Dendritic cell treated with granulocyte-macrophage colony-stimulating factor and Interleukin-4, amounts not matched to agents 40 ng/mL and 50 ng/mL, for 4 days (primary cell): ENCODE measurements at regions not wholly inside any gene's neighbourhood (a gene's known extent, or its start where the extent isn't known, plus 50 kb on each side); places are given as distances from the start of the nearest gene placed in this dataset.

ENCODE experiments used
- H3K27ac Mint-ChIP-seq: one replicate; pipeline ENCODE4 v1.8.0; 2022; ENCODE audit warnings: mild to moderate bottlenecking, mixed read lengths
- H3K27me3 Mint-ChIP-seq: one replicate; pipeline ENCODE4 v1.8.0; 2022; ENCODE audit warnings: mild to moderate bottlenecking, mixed read lengths
- H3K36me3 Mint-ChIP-seq: one replicate; pipeline ENCODE4 v1.8.0; 2022; ENCODE audit warnings: low read depth, mixed read lengths
- H3K4me1 Mint-ChIP-seq: one replicate; pipeline ENCODE4 v1.8.0; 2022; ENCODE audit warnings: low read depth, mixed read lengths
- H3K4me3 Mint-ChIP-seq: one replicate; pipeline ENCODE4 v1.8.0; 2022; ENCODE audit warnings: mild to moderate bottlenecking, moderate library complexity, mixed read lengths
- H3K9me3 Mint-ChIP-seq: one replicate; pipeline ENCODE4 v1.8.0; 2022; ENCODE audit warnings: mixed read lengths
- intact Hi-C: fragments of 100-400 bp; cut with micrococcal nuclease; formaldehyde crosslinking; loops from one replicate; pipeline ENCODE4 v1.15.0; 2022

DNA sequence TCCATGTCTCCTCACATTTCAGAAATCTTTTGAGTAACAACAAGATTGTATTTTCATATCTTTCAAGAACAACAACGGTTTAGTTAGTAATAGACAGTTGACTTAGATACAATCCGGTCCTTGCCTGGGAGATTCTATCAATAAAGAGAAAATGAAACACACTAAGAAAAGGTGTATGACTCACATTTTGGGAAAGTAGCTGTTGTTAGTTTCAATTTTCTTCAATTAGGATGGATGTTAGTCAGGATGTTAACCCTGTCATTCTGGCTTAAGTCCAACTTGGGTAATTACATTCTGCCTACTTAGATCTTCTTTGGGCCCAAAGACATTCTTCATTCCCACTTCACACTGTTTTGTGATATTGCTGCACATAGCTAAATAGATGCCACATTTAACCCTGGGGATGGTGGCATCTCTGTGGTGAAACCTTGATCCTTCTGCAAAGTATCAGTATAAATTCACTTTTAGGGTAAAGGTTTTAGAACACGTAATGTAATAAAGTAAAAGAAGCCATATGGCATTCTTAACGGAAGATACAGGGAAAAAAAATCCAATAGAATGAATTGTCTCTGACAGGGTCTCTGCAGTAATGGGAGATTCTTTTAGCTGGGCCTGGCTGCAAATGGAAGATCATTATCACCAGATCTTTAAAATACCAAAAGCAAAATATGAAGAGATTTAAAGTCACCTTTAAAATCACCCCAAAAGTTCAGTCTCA is 365.5 kb downstream of the FIGN start:
- intact Hi-C loops, result no loop called here
- Mint-ChIP-seq H3K9me3 (peaks cover 3% of the 10 kb centered on the region), H3K4me3 (no peak overlapping the region), H3K27ac (no peak overlapping the region), H3K4me1 (no peaks in the 10 kb centered on the region), H3K36me3 (no peaks in the 10 kb centered on the region), H3K27me3 (no peaks in the 10 kb centered on the region)

DNA sequence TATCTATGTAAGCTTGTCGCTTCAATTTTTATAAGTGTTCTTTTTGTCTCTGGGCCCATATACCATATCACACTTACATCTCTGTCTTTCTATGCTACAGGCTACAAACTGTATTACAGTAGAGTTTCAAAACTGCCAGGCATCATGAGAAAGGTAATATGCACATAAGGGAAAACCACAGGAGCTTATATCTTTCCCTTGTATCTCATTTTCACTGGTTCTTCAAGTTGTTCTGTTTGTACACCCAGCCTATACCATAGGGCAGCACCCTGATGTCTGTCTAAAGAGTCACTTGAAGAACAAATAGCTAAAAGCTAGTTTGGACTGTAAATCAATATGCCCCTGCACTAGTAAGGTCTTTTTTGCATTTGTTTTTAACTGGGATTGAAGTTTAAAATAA is 366.7 kb downstream of the FIGN start:
- H3K27ac Mint-ChIP-seq, result no peak overlapping the region
- H3K9me3 Mint-ChIP-seq, result peaks cover 11% of the 10 kb centered on the region
- intact Hi-C loops, result no loop called here
- H3K27me3 Mint-ChIP-seq, result no peaks in the 10 kb centered on the region
- no peaks in the 10 kb centered on the region for H3K36me3 Mint-ChIP-seq
- H3K4me1 Mint-ChIP-seq, result no peaks in the 10 kb centered on the region
- H3K4me3 Mint-ChIP-seq, result no peak overlapping the region

DNA sequence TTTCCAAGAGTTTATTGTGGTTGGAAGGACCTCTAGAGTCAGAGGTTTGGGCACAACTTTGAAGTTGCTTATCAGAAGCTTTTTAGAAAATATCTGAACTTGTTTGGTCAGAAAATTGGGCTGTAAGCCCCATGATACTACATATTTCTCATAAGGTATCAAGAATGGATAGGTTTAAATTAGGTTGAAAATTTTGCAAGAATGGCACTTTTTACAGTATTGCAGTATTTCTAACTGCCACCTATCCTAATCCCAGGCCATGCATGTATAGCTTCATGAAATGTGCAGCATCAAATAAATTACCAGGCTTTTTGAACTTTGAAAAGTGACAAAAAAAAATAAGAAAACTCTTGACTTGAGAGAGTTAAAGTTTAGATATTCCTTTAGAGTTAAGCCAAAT is 367.2 kb downstream of the FIGN start:
- Mint-ChIP-seq H3K27ac (no peak overlapping the region), H3K9me3 (peaks cover 11% of the 10 kb centered on the region), H3K36me3 (no peaks in the 10 kb centered on the region), H3K4me3 (no peak overlapping the region), H3K27me3 (no peaks in the 10 kb centered on the region), H3K4me1 (no peaks in the 10 kb centered on the region)
- intact Hi-C loops, result no loop called here

GRCh38 chr2:163367825-163368582 is 367.8 kb downstream of the FIGN start:
- no peaks in the 10 kb centered on the region for H3K27me3 Mint-ChIP-seq
- H3K27ac Mint-ChIP-seq, result no peak overlapping the region
- intact Hi-C loops, result no loop called here
- no peaks in the 10 kb centered on the region for H3K4me1 Mint-ChIP-seq
- peaks cover 11% of the 10 kb centered on the region for H3K9me3 Mint-ChIP-seq
- H3K36me3 Mint-ChIP-seq, result no peaks in the 10 kb centered on the region
- no peak overlapping the region for H3K4me3 Mint-ChIP-seq

DNA sequence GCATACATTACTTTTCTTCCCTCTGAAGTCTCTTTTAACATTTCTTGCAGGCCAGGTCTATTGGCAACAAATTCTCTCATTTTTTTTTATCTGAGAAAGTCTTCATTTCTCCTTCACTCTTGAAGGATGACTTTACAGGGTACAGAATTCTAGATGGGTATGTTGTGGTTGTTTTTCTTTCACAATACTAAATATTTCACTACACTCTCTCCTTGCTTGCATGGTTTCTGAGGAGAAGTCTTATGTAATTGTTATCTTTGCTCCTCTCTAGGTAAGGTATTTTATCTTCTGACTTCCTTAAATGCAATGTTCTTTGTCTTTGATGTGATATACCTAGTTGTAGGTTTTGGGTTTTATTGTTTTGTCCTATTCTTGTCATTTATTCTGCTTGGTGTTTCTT is 371.1 kb downstream of the FIGN start:
- intact Hi-C loops, result no loop called here
- Mint-ChIP-seq H3K27me3 (no peaks in the 10 kb centered on the region), H3K4me3 (no peak overlapping the region), H3K9me3 (peaks cover 11% of the 10 kb centered on the region), H3K36me3 (no peaks in the 10 kb centered on the region), H3K27ac (no peak overlapping the region), H3K4me1 (no peaks in the 10 kb centered on the region)

DNA sequence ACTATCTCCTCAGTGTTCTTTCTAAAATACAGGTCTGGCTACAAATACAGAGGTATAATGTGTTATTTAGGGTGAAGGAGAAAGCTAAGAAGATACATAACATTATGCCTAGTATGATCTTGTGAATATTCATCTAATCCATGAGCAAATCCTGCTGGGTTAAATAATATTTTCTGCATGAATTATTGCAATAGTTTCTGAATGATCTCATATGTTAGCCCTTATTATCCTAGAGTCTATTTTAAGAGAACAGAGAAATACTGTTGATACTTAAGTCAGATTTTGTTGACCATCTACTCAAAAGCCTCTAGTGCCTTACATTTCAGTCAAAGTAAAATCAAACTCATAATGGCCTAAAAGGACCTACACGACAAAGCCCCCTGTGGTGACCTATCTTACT is 382.3 kb downstream of the FIGN start:
- H3K4me1 Mint-ChIP-seq, result peaks cover 6% of the 10 kb centered on the region
- no peaks in the 10 kb centered on the region for H3K36me3 Mint-ChIP-seq
- no peak overlapping the region for H3K4me3 Mint-ChIP-seq
- intact Hi-C loops, result no loop called here
- H3K27me3 Mint-ChIP-seq, result no peaks in the 10 kb centered on the region
- H3K27ac Mint-ChIP-seq, result no peak overlapping the region
- no peaks in the 10 kb centered on the region for H3K9me3 Mint-ChIP-seq

DNA sequence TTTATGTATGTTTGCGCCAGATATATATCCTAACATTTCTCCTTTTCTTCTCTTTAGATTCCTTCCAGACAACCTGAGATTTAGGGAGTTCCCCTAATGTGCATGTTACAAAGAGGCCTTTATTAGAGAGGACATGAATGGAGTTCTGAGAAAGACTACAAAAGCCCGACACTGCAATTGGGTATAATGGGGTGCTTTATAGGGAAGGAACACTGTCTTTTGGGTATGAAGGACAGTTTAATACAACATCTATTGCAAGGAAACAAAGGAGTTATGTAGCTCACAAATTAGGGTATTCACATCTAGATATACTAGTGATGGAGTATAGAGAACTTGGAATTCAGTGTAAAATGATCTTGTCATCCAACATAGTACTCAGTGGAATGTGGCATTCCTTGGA is 383.8 kb downstream of the FIGN start:
- Mint-ChIP-seq H3K9me3 (no peaks in the 10 kb centered on the region), H3K4me1 (peaks cover 15% of the 10 kb centered on the region), H3K4me3 (no peak overlapping the region), H3K36me3 (no peaks in the 10 kb centered on the region), H3K27me3 (no peaks in the 10 kb centered on the region), H3K27ac (no peak overlapping the region)
- intact Hi-C loops, result no loop called here

DNA sequence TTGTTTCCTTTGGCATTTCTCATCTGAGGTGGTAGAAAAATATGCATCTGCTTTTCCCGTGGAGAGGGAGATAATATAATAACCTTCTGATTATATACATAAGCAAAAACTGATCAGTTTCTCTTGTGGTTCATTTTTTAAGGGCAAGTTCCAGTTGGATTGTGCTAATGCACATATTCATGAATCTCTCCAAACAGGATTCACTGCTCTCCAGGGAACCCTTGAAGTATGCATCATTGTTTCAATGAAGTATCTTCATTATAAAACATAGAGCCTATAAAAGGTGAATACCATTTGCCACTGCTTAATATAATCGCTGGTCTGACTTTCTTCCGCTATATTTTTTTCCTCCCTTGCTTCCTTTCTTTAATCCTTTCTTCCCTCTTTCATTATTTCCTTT is 384.7 kb downstream of the FIGN start:
- Mint-ChIP-seq H3K4me3 (no peak overlapping the region), H3K36me3 (no peaks in the 10 kb centered on the region), H3K27ac (no peak overlapping the region), H3K9me3 (no peaks in the 10 kb centered on the region), H3K4me1 (peaks cover 15% of the 10 kb centered on the region), H3K27me3 (no peaks in the 10 kb centered on the region)
- intact Hi-C loops, result no loop called here

GRCh38 chr2:163348857-163349380 is 386.9 kb downstream of the FIGN start:
- Mint-ChIP-seq H3K4me1 (peaks cover 20% of the 10 kb centered on the region), H3K27me3 (no peaks in the 10 kb centered on the region), H3K27ac (peak overlapping the region; percentile 88), H3K4me3 (peak overlapping the region; percentile 59), H3K9me3 (no peaks in the 10 kb centered on the region), H3K36me3 (no peaks in the 10 kb centered on the region)
- intact Hi-C loops, result loop anchor here (5.0 kb wide), 1 partner anchor 713 kb away; no protein-coding TSS in a partner anchor

- peak overlapping the region; percentile 88 for H3K27ac Mint-ChIP-seq
- intact Hi-C loops, result loop anchor here (5.0 kb wide), 1 partner anchor 714 kb away; no protein-coding TSS in a partner anchor
Measured at GRCh38 chr2:163347982-163348856, 387.6 kb downstream of the FIGN start.

GRCh38 chr2:163345795-163346573 is 389.8 kb downstream of the FIGN start:
- no peaks in the 10 kb centered on the region for H3K9me3 Mint-ChIP-seq
- H3K27me3 Mint-ChIP-seq, result no peaks in the 10 kb centered on the region
- intact Hi-C loops, result loop anchor here (5.0 kb wide), 1 partner anchor 716 kb away; no protein-coding TSS in a partner anchor
- no peak overlapping the region for H3K4me3 Mint-ChIP-seq
- H3K4me1 Mint-ChIP-seq, result peaks cover 20% of the 10 kb centered on the region
- no peaks in the 10 kb centered on the region for H3K36me3 Mint-ChIP-seq
- H3K27ac Mint-ChIP-seq, result no peak overlapping the region

More at GRCh38 chr2:163347982-163348856, 387.6 kb downstream of the FIGN start:
- Mint-ChIP-seq H3K4me3 (peak overlapping the region; percentile 59), H3K9me3 (no peaks in the 10 kb centered on the region), H3K27me3 (no peaks in the 10 kb centered on the region), H3K4me1 (peaks cover 20% of the 10 kb centered on the region), H3K36me3 (no peaks in the 10 kb centered on the region)

GRCh38 chr2:163343316-163343715 is 392.5 kb downstream of the FIGN start:
- no peaks in the 10 kb centered on the region for H3K9me3 Mint-ChIP-seq
- H3K36me3 Mint-ChIP-seq, result no peaks in the 10 kb centered on the region
- no peak overlapping the region for H3K4me3 Mint-ChIP-seq
- no peak overlapping the region for H3K27ac Mint-ChIP-seq
- peaks cover 12% of the 10 kb centered on the region for H3K4me1 Mint-ChIP-seq
- no peaks in the 10 kb centered on the region for H3K27me3 Mint-ChIP-seq
- intact Hi-C loops, result no loop called here

GRCh38 chr2:163341426-163341825 is 394.4 kb downstream of the FIGN start:
- Mint-ChIP-seq H3K36me3 (no peaks in the 10 kb centered on the region), H3K27me3 (no peaks in the 10 kb centered on the region), H3K27ac (no peak overlapping the region), H3K4me3 (no peak overlapping the region), H3K9me3 (no peaks in the 10 kb centered on the region), H3K4me1 (peaks cover 5% of the 10 kb centered on the region)
- intact Hi-C loops, result no loop called here
